Activated CD4-positive, alpha-beta T cell treated with anti-CD3 and anti-CD28 coated beads, Interleukin-2, Interleukin-4, amounts not matched to agents 100 ng/mL and 50 ng/mL, durations not matched to agents 16 hours and 8 hours (primary cell): ENCODE measurements at regions not wholly inside any gene's neighbourhood (a gene's known extent, or its start where the extent isn't known, plus 50 kb on each side); places are given as distances from the start of the nearest gene placed in this dataset.

ENCODE experiments used
- DNase-seq: peaks from one replicate; pipeline ENCODE4 v3.0.0-alpha.2; 2020; ENCODE audit warnings: low spot score

DNA sequence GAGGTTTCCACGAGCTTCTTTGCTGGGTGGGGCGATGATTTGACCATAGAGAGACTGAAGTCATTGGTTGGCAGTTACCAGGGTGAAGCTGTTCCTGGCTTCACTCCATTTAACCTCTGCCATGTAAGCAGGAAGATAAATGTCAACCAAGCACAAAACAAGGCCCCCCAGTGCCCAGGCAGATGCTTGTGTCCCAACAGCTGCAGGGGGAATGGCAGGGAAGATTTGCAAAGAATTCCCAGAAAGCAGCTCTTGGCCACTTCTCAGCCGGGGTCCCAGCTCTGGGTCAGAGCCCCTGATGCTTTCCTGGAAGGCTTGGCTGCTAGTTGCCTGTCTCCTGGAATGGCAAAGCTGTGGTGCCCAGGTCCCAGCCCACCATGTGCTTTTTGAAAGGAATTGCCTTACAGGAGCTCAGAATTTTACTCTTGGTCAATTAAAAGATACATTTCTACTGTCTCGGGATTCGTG, 383.4 kb downstream of the ENC1 start:
- no peak for DNase-seq

DNA sequence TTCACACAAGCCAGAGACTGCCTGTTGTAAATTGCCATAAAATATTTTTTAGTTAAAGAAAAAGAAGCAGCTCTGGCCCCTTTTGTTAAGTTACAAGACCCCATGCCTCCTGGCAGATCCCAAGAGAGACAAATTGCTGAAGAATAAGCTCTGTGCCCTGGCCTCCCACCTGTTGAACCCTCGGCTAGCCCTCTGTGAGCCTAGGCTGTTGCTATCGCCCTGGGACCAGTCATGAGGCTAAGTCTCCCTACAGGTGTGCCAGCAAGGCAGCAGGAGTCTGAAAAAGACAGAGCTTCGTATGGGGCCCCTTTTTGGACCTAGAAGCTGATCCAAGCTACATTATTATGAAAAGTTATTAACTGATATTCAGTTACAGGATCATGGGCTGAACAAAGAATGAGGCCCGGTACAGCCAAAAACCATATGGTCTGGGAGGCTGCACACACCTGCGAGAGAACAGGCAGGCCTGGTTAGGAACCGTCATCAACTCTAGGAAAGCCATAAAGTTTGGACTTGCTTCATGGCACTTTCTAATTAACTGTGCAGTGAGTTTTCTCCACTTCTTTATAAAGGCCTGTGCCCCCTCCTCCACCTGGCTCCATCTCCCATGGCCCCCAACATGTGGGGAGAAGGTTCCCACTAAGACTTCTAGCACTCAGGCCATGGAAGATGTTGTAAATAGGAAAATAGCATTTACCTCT, 384.7 kb downstream of the ENC1 start:
- no peak for DNase-seq

DNA sequence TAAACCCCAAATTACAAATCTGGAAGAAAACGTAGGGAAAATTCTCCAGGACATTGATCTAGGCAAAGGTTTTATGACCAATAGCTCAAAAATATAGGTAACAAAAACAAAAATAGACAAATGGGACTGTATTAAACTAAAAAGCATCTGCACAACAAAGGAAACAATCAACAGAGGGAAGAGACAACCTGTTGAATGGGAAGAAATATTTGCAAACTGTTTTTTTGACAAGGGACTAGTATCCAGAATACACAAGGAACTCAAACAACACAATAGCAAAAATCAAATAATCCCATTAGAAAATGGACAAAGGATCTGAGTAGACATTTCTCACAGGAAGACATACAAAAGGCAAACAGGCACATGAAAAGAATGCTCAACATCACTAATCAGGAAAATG, 386.3 kb downstream of the ENC1 start:
- no peak for DNase-seq

DNA sequence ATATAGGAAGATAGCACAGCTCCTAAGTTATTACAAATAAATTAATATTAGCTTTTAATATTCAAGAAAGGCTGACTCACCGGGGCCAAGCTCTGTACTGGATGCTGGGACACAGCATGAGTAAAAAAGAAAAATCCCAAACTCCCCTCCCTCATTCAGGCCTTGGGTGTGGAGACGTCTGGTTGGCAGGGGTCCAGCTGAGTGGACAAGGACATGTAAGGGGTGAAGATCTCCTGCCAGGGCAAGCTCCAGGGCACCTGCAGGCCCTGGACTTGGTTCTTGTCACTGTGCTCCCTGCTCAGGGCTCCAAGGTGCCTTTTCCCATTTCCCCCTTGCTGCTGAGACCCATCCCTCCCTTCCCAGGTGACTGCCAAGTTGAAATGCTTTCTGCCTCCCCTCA, 388.5 kb downstream of the ENC1 start:
- no peak for DNase-seq

DNA sequence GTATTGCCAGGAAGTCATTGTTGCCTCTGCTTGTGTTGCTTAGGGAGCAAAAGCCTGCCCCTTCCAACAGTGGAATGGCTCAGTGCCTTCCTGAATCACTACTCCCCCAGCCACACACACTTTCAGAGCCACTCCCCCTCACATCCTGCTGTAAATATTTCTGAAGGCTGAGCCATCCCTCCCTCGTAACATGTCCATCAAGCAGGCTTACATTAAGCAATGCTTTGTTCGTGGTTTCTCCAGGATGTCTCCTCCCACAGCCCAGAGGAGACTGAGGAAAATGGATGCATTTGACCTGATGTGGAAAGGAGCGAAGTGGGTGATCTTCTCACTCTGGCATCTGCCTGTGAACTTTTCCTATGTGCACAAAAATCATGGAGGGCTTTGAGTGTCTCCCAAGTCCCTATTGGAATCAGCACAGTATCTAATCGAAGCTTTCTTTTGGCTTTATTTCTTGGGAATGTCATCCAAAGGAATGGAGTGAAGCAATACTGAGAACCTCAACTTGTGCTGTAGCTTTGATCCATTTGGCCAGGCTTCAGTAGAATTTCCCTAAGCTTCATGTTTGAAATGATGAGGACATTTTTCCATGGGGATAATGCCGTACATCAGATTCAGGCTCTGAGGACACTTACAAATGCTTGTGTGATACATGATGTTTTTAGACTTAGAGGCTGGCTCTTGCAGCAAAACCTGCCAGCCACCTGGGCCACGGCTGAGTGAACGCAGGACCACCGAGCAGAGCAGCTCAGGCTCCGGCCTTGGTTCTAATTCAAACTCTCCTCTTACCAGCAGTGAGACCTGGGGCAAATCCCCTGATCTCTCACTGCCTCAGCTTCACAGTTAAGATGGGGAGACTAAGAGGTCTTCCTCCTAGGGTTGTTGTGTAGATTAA, 389.1 kb downstream of the ENC1 start:
- no peak for DNase-seq

DNA sequence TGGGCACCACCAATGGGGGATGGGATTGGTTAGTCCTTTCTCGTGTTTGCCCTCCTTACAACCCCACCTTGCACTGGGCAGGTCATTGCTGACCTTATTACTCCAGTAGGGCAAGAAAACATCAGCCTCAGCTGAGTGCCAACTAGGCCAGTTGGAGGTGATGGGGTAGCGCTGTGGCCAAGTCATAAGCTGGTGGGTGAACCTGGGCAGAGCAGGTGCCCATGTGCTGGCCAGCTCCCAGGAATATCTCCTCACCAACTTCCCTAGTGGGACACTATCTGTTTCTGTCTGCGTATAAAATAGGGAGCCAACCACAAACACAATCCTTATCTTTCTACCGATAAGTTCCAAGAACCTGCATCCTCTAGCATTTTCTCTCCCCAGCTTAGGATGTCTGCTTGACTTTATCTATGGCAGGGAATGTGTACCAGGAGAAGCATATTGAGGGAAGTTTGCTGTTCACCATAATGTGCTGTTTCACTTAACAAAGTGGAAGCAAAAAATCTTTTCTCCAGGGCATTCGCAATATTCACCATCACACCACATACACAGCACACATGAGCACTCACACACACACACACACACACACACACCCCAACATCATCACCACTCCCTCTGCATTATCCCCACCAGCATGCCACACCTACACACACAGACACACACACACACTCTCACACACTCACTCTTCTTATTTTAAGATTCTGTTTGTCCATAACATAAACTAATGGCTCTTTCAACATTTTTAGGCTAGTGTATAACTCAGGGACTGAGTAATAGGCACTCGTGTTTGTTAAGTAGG, 390.0 kb downstream of the ENC1 start:
- DNase-seq: no peak

DNA sequence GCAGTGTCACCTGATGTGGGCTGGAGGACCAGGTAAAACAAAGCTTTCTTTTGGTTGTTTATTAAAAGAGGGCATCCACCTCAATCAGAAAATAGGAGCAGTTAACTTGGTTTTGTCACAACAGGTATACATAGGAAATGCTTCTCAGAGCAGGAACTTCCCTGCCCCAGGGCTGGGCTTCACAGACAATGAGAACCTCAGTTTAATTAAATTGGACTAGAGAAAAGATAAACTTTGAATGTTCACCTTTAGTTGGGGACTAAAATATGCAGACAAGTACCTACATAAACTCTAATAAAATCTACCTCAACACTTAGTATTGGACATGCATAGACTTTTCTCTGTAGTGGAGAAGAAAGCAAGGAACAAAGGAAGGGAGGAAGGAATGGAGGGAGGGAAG, 392.0 kb downstream of the ENC1 start:
- no peak for DNase-seq

DNA sequence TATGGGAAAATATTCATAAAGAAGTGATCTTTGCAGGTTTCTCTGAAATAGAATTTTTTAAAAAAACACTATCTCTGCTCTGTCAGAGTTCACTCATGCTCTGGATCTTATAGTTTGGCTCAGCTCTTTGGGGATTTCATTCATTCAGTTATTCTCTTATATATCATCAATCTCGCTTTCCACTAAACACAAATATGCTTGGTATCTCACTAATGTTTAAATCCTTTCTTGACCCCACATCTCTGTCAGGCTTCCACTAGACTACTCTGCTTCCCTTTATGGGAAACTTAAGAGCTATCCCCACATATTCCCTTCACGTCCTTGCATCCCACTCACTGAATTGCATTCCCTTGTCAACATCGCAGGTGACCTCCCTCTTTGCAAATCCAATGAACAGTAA, 396.1 kb downstream of the ENC1 start:
- DNase-seq: no peak

DNA sequence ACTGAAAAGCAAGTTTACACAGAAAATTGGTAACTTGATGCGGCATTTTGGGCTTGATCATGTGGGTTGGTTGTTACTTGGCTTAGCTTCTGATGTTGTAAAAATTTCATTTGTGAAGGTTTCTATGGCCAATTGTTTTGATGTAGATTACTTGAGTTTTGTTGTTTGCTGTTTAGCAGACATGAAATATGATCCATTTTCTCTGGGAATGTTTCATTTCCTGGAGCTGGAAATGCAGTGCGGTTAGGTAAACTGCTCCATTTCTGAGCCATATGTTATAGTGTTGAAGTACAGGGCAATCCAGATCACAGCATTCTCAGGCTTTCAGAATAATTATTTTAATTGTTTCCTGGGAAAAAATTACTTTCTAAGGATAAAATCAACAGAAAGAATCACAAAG, 396.9 kb downstream of the ENC1 start:
- no peak for DNase-seq

DNA sequence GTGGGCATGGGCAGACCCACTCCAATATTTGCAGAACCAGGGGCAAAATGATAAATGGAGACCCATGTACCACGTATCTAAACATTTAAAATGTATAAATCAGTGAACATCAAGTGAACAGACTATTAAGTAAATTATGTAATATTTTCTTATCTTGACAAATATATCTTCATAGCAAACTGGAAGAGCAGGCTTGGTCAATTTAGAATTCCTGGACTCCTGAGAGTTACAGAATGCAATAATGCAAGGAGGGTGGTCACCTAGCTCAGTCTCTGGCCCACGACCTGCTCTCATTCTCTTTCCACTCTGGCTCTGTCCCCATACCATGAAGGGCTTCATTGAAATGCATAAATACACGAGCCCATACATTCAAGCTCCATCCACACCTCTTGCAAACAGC, 398.0 kb downstream of the ENC1 start:
- no peak for DNase-seq

DNA sequence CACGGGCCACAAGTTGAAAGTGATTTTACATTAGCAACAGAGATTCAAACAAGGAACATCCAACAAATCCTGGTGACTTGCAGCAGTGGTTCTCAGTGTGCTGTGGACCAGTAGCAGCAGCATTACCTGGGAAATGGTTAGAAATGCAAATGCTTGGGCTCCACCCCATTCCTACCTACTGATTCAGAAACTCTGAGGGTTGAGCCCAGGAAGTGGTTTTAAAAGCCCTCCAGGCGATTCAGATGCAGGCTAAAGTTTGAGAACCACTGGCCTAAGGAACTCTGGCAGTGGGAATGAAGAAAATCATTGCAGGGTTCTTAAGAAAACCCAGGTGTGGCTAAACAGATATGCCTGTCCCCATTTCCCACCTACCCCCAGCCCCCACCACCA, 398.8 kb downstream of the ENC1 start:
- DNase-seq: no peak

DNA sequence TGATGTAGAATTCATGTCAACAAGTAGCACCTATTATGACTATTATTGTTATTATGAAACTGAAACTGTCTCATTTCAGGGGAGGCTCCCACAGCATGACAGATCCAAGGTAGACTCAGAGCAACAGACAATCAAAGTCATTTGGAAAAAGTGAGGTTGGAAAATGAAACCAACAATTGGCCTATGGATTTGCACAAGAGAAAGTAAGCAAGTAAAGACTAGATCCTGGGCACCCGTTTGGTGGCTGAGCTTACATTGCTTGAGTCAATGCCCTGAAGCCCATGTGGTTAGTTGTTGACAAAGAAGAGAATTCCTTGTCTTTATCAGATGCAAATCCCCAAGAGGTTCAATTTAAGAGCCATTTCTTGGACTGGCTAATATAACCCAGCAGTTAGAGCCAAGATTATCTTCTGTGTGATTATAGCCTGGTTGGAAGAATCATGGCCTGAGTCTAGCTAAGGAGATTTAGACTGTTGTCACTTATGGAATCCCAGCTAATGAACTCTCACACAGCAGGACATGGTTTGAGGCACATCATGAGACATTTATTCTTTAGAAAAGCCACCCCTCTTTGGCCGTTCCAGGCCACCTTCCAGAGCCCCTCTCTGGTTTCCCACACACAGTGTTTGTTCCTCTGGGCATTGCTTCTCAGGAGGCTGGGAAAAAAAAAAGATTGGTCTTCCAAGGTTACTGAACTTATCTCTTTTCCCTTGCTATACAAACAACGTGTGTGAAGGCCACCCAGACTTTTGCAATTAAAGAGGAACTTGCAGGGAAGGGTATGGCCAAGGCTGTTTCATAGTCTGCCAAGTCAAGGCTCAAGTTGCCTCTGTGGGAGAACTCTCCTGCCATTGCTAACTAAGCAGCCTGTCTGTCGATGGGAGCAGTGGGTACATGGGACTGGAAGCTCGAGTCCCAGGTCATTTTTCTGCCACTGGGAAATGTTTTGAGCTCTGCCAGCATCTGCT, 399.5 kb downstream of the ENC1 start:
- peak; percentile 31 for DNase-seq

DNA sequence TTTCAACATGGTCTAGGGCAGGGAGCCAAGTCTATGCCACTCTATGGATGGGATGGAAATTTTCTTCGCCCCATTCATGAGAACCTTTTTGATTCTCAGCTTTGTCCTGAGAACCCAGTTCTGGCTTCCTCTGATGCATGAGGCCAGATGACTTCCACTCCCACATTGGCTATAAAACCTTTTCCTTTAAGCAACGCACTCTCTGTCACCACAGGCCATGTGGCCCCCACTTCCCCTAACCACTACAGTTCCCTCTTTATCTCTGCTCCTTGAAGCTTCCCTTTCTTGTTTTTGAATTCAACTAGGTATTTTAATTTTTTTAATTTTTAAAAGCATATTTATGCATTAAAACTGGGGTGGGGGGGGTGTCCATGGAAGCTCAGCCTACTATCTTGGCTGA, 401.3 kb downstream of the ENC1 start:
- no peak for DNase-seq

DNA sequence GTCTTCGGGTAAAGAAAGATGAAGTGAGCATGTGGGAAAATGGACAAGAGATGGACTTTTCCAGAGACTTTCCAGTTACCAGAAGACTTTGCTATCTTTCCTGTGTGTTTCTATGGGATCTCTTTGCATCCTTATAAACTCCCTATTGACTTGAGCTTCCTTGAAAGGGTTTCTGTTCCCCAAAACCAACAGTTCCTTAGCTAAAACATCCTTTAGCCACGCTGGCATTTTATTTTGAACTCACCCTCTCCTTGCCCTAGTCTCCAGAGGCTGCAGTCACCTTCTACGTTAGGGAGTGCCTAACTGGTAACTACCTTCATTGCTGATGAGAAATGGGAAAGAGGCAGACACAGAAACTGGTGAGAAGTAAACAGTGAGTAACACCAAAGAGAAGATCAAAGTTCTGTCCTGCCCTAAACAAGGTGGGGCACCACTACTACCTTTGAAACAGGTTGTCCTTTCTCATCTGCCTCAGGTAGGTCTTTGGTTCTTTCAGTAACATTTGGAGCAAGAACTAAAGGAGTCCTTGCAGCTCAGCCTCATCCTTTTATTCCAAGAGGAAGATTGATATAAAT, 402.9 kb downstream of the ENC1 start:
- DNase-seq: no peak

DNA sequence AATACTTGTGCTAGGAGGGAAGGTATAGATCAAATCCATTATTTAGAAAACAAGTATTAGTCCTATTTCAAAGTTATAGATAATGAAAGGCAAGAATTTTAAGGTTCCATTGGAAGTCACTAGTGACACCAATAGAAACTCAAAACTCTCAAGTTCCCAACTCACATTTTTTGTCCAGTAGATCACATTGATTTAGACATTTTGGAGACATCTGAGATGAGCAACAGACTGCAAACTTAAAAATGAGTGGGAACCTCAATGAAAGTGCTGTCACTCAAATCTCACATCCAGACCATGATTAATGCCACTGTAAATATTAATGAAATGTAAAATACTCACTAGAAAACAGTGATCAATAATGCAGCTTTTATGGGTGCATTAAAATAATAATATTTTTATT, 405.0 kb downstream of the ENC1 start:
- no peak for DNase-seq

DNA sequence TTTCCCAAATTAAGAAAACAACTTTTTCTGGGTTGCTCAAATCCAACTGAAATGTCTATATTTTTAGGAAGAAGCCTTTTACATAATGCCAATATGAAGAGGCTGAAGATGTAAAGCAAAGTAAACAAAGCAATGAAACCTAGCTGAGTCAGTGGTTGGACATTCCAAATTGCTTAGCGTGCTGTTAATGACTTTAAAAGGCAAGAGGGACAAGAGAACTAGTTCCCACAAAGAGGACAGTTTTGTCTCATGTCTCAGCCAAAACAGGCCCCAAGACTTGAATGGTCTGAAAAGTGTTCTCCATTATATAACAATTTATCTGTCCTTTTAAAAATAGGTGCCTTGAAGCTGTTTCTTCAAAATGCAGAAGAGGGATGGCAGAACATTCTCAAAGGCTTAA, 407.0 kb downstream of the ENC1 start:
- no peak for DNase-seq

DNA sequence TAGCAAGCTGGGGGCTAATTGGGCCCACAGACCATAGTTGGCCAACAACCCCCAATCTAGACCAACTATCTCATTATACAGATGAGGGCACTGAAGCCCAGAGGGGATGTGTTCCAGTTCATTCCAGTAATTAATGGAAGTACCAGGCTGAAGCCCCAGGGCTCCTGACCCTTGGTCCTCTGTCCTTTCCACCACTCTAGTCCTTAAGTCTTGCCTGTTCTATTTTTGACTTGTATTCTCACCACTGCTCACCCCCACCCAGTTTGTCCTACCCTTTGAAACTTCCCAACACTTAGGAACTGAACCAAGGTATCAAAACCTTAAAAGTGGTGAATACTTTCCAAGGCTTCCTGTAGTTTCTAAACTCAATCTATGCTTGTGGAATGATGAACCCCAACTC, 407.4 kb downstream of the ENC1 start:
- DNase-seq: no peak

DNA sequence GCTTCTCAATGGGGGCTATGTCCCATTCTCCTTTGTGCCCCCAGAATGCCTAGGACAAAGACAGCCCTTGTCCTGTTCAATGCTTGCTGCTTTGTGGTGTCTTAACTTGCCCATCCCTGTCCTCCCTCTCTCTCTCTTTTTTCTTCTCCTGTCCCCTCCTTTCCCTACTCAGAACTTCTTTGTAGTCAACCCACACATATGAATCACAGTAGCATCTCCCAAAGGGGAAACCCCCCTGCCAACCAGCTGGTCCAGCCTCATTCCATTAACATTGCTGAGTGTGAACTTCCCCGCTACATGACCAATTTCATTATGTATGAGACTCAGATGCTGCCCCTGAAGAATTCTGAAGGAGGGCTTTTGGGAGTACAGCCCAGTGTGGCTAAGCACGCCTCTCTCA, 408.3 kb downstream of the ENC1 start:
- no peak for DNase-seq

DNA sequence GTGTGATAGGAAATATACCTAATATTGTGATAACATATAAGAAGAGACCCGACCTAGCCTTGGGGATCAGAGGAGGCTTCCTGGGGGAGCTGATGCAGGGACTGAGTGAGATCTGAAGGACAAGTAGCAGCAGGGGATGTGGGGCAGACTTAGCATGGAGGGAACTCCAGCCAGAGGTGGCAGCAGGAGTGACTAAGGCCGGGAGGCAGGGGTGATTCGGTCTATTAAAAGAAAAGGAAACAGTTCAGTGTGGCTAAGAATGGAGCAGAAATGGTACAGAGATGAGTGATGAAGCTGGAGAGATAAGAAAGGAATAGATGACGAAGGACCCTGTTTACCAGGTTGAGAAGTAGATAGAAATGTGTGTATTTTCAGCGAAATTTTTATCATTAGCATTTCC, 408.8 kb downstream of the ENC1 start:
- no peak for DNase-seq

DNA sequence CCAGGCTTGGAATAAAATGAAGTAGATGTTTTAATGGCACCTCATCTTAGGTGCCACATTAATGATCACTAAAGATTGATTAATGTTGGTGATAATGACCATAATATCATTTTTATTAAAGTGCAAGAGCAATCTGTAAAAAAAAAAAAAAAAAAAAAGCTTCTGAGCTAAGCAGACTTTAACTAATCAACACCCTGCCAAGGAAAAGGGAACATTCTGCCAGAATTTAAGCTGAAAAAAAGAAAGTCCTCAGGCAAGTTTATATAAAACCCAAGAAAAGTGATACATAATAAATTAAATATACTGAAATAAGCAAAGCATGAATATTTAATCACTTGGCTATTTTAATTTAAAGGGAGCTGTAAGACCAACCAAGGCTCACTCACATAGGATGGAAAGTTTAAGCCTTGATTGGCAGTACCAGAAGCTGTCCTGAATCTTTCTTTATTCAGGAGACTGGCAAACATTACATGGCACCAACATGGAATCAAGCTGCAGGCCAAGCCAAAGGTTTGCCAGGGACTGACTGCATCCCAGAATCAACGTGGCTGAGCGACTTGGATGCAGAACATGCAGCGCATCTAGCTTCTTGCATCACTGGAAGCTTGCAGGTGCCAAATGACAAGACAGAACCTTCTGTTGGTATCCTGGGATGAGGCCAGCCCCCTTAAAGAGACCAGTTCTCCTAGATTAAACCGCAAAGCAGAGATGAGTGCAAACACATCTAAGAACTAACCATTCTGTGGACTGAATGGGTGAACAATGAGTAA, 413.6 kb downstream of the ENC1 start:
- no peak for DNase-seq
